GM23338 (cell line): ENCODE measurements at regions not wholly inside any gene's neighbourhood (a gene's known extent, or its start where the extent isn't known, plus 50 kb on each side); places are given as distances from the start of the nearest gene placed in this dataset.

ENCODE experiments used
- CTCF ChIP-seq, 2 experiments: fragments of 200-600 bp in 1 of 2; sonication (generic) in 1 of 2; conservative IDR thresholded peaks; 2 replicates each; pipeline versions ENCODE4 v1.5.1 to v1.6.1; 2016 to 2017; ENCODE audit warnings: antibody characterized with exemption in 2 of 2, low read depth in 2 of 2, mild to moderate bottlenecking in 2 of 2, moderate library complexity in 1 of 2
- EZH2 ChIP-seq: fragments of 200-600 bp; sonication (generic); IDR thresholded peaks from one replicate; pipeline ENCODE4 v1.8.0; 2017; ENCODE audit warnings: antibody characterized with exemption, mild to moderate bottlenecking, low read depth; ENCODE audit not compliant: unreplicated experiment
- POLR2AphosphoS5 ChIP-seq: IDR thresholded peaks from 2 replicates; pipeline ENCODE4 v1.6.1; 2016; ENCODE audit warnings: antibody characterized with exemption, low read depth
- STAT1 ChIP-seq: IDR thresholded peaks from one replicate; pipeline ENCODE4 v1.6.1; 2016; ENCODE audit warnings: antibody characterized with exemption; ENCODE audit not compliant: unreplicated experiment
- TF ChIP-seq, protein P1 (sequence below): IDR thresholded peaks from one replicate; pipeline ENCODE4 v1.6.1; 2018; ENCODE audit warnings: antibody characterized with exemption; ENCODE audit not compliant: unreplicated experiment

- no peak for TF ChIP-seq CTCF (conservative IDR thresholded peaks at IDR 0.05; ENCODE audit: low read depth in 2 of 2)
- TF ChIP-seq EZH2: no peak
- no peak for TF ChIP-seq POLR2AphosphoS5
- TF ChIP-seq, protein P1, sequence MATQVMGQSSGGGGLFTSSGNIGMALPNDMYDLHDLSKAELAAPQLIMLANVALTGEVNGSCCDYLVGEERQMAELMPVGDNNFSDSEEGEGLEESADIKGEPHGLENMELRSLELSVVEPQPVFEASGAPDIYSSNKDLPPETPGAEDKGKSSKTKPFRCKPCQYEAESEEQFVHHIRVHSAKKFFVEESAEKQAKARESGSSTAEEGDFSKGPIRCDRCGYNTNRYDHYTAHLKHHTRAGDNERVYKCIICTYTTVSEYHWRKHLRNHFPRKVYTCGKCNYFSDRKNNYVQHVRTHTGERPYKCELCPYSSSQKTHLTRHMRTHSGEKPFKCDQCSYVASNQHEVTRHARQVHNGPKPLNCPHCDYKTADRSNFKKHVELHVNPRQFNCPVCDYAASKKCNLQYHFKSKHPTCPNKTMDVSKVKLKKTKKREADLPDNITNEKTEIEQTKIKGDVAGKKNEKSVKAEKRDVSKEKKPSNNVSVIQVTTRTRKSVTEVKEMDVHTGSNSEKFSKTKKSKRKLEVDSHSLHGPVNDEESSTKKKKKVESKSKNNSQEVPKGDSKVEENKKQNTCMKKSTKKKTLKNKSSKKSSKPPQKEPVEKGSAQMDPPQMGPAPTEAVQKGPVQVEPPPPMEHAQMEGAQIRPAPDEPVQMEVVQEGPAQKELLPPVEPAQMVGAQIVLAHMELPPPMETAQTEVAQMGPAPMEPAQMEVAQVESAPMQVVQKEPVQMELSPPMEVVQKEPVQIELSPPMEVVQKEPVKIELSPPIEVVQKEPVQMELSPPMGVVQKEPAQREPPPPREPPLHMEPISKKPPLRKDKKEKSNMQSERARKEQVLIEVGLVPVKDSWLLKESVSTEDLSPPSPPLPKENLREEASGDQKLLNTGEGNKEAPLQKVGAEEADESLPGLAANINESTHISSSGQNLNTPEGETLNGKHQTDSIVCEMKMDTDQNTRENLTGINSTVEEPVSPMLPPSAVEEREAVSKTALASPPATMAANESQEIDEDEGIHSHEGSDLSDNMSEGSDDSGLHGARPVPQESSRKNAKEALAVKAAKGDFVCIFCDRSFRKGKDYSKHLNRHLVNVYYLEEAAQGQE: no peak
- TF ChIP-seq STAT1: no peak
Measured at GRCh38 chr12:115010324-115010995, 326.5 kb upstream of the TBX3 start.
